K562 (cell line): ENCODE measurements at regions not wholly inside any gene's neighbourhood (a gene's known extent, or its start where the extent isn't known, plus 50 kb on each side); places are given as distances from the start of the nearest gene placed in this dataset.

Experiments
- ETV6 ChIP-seq, 3 experiments: fragments of 150-350 bp in 1 of 3; sonication (generic) in 1 of 3; formaldehyde crosslinking in 1 of 3; IDR thresholded peaks; 2 replicates each; pipeline versions ENCODE4 v1.6.1 to v1.8.0; 2014 to 2022; ENCODE audit warnings: borderline replicate concordance in 2 of 3, low read depth in 2 of 3, antibody characterized with exemption in 1 of 3, low read length in 1 of 3, mild to moderate bottlenecking in 1 of 3, missing genetic modification reagents in 1 of 3
- HCFC1 ChIP-seq: IDR thresholded peaks from 2 replicates; pipeline ENCODE4 v1.6.1; 2012; ENCODE audit warnings: low read depth, low read length, improper control_type of control experiment
- KLF1 ChIP-seq: fragments of 450-650 bp; IDR thresholded peaks from 2 replicates; pipeline ENCODE4 v1.6.1; 2016; ENCODE audit warnings: missing genetic modification characterization, missing compliant biosample characterization
- NR2F6 ChIP-seq: fragments of 450-650 bp; formaldehyde crosslinking; IDR thresholded peaks from 2 replicates; pipeline ENCODE4 v1.4.0; 2020; ENCODE audit warnings: mild to moderate bottlenecking
- PHF8 ChIP-seq: fragments of 200-600 bp; sonication (generic); IDR thresholded peaks from 2 replicates; pipeline ENCODE4 v1.6.1; 2012; ENCODE audit warnings: mixed run types, mild to moderate bottlenecking, inconsistent platforms, low read length, moderate library complexity, borderline replicate concordance
- RAD21 ChIP-seq, 2 experiments: fragments of 250-450 bp in 1 of 2; fragments of 450-650 bp in 1 of 2; sonication (Bioruptor Pico) in 1 of 2; formaldehyde crosslinking in 1 of 2; IDR thresholded peaks in 1 of 2; conservative IDR thresholded peaks in 1 of 2; 2 replicates each; pipeline versions ENCODE4 v1.4.0 to v1.8.0; 2020 to 2022; ENCODE audit warnings: mild to moderate bottlenecking in 2 of 2, moderate library complexity in 1 of 2
- SAFB2 ChIP-seq: fragments of 200-400 bp; formaldehyde crosslinking; IDR thresholded peaks from 2 replicates; pipeline ENCODE4 v1.6.1; 2018; ENCODE audit warnings: borderline replicate concordance, low read length, low read depth, moderate library complexity; ENCODE audit not compliant: severe bottlenecking
- TRIM24 ChIP-seq, 2 experiments: fragments of 450-650 bp; IDR thresholded peaks; 2 replicates each; pipeline ENCODE4 v1.6.1; 2016
- ZBTB1 ChIP-seq: sonication (generic); formaldehyde crosslinking; IDR thresholded peaks from 2 replicates; pipeline ENCODE4 v1.8.1; 2023; ENCODE audit warnings: missing genetic modification reagents, low read depth, mild to moderate bottlenecking, borderline replicate concordance
- ZNF184 ChIP-seq: sonication (generic); formaldehyde crosslinking; IDR thresholded peaks from 2 replicates; pipeline ENCODE4 v1.5.0; 2020; ENCODE audit warnings: missing genetic modification reagents
- TF ChIP-seq, protein P1 (sequence below), 3 experiments: IDR thresholded peaks in 2 of 3; conservative IDR thresholded peaks in 1 of 3; 2 replicates each; pipeline ENCODE4 v1.5.1; 2011 to 2012; ENCODE audit warnings: low read length in 3 of 3, mild to moderate bottlenecking in 3 of 3, control low read depth in 2 of 3, improper control_type of control experiment in 1 of 3, inconsistent platforms in 1 of 3, low read depth in 1 of 3, mixed read lengths in 1 of 3, moderate library complexity in 1 of 3; ENCODE audit not compliant: insufficient read depth in 2 of 3
- TF ChIP-seq, protein P2 (sequence below): IDR thresholded peaks from 2 replicates; pipeline ENCODE4 v1.6.1; 2011; ENCODE audit warnings: borderline replicate concordance, low read depth, mild to moderate bottlenecking, moderate library complexity, low read length; ENCODE audit not compliant: insufficient read depth, poor library complexity, severe bottlenecking

DNA sequence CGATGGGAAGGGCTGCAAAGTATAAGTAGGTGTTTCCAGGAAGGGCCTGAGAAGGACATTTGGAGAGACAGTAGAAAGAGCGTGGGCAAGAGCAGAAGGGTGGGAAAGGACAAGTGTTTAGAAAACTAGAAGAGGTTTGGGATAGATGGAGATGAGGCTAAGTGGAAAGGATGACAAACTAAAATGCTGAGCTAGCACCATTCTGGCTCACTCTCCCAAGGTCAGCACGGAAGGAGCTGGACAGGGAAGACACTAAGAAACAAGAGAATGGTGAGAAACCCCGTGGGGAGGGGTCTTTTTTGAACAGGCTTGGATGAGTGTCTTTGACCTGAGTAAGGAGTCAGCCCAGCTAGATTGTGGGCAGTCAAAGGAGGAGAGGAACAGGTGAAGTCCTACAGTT lies 286.0 kb downstream of the CDK5RAP2 start:
- TF ChIP-seq NR2F6 (no peak), SAFB2 (no peak), PHF8 (no peak), ETV6 (IDR thresholded peaks at IDR 0.05; ENCODE audit: borderline replicate concordance in 1 of 2, low read depth in 2 of 2, low read length in 1 of 2) (no peak), ETV6 (CRISPR knock-in tag; IDR thresholded peaks at IDR 0.05; ENCODE audit: borderline replicate concordance) (no peak), RAD21 (CRISPR knock-in tag; conservative IDR thresholded peaks at IDR 0.05 in 1 of 2, IDR thresholded peaks at IDR 0.05 in 1 of 2) (no peak), TRIM24 (IDR thresholded peaks at IDR 0.05) (no peak), HCFC1 (no peak), KLF1 (tag) (no peak), ZNF184 (CRISPR knock-in tag) (no peak), ZBTB1 (CRISPR knock-in tag) (no peak)
- TF ChIP-seq, protein P1, sequence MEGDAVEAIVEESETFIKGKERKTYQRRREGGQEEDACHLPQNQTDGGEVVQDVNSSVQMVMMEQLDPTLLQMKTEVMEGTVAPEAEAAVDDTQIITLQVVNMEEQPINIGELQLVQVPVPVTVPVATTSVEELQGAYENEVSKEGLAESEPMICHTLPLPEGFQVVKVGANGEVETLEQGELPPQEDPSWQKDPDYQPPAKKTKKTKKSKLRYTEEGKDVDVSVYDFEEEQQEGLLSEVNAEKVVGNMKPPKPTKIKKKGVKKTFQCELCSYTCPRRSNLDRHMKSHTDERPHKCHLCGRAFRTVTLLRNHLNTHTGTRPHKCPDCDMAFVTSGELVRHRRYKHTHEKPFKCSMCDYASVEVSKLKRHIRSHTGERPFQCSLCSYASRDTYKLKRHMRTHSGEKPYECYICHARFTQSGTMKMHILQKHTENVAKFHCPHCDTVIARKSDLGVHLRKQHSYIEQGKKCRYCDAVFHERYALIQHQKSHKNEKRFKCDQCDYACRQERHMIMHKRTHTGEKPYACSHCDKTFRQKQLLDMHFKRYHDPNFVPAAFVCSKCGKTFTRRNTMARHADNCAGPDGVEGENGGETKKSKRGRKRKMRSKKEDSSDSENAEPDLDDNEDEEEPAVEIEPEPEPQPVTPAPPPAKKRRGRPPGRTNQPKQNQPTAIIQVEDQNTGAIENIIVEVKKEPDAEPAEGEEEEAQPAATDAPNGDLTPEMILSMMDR (IDR thresholded peaks at IDR 0.05 in 2 of 3, conservative IDR thresholded peaks at IDR 0.05 in 1 of 3; ENCODE audit: insufficient read depth in 2 of 3, low read depth in 1 of 3, low read length in 3 of 3), result no peak
- TF ChIP-seq, protein P2, sequence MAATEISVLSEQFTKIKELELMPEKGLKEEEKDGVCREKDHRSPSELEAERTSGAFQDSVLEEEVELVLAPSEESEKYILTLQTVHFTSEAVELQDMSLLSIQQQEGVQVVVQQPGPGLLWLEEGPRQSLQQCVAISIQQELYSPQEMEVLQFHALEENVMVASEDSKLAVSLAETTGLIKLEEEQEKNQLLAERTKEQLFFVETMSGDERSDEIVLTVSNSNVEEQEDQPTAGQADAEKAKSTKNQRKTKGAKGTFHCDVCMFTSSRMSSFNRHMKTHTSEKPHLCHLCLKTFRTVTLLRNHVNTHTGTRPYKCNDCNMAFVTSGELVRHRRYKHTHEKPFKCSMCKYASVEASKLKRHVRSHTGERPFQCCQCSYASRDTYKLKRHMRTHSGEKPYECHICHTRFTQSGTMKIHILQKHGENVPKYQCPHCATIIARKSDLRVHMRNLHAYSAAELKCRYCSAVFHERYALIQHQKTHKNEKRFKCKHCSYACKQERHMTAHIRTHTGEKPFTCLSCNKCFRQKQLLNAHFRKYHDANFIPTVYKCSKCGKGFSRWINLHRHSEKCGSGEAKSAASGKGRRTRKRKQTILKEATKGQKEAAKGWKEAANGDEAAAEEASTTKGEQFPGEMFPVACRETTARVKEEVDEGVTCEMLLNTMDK, result no peak
